MM.1S (cell line): ENCODE measurements at regions not wholly inside any gene's neighbourhood (a gene's known extent, or its start where the extent isn't known, plus 50 kb on each side); places are given as distances from the start of the nearest gene placed in this dataset.

Experiments
- DNase-seq: peaks from one replicate; pipeline ENCODE4 v3.0.0-alpha.2; 2015
- H2AFZ ChIP-seq: fragments of 300-600 bp; sonication (generic); 2 replicates; pipeline ENCODE4 v1.6.0; 2016; ENCODE audit warnings: antibody characterized with exemption, low read length
- H3F3A ChIP-seq: fragments of 300-600 bp; sonication (generic); 2 replicates; pipeline ENCODE4 v1.6.1; 2016; ENCODE audit warnings: mild to moderate bottlenecking, antibody characterized with exemption, low read length, moderate library complexity, mixed read lengths; ENCODE audit not compliant: insufficient read depth
- H3K27ac ChIP-seq: fragments of 300-600 bp; sonication (generic); 2 replicates; pipeline ENCODE4 v1.5.1; 2016; ENCODE audit warnings: mild to moderate bottlenecking, low read length
- H3K27me3 ChIP-seq: fragments of 300-600 bp; sonication (generic); replicated peaks from 2 replicates; pipeline ENCODE4 v1.6.0; 2016; ENCODE audit warnings: low read length; ENCODE audit not compliant: insufficient read depth
- H3K36me3 ChIP-seq: fragments of 300-600 bp; sonication (generic); replicated peaks from 2 replicates; pipeline ENCODE4 v1.6.1; 2016; ENCODE audit warnings: mild to moderate bottlenecking, low read length, mixed read lengths; ENCODE audit not compliant: insufficient read depth
- H3K4me1 ChIP-seq: fragments of 300-600 bp; sonication (generic); 2 replicates; pipeline ENCODE4 v1.6.1; 2016; ENCODE audit warnings: low read length, mixed read lengths
- H3K4me2 ChIP-seq: fragments of 300-600 bp; sonication (generic); 2 replicates; pipeline ENCODE4 v1.6.0; 2016; ENCODE audit warnings: low read depth, low read length
- H3K4me3 ChIP-seq: fragments of 300-600 bp; sonication (generic); 2 replicates; pipeline ENCODE4 v1.5.1; 2016; ENCODE audit warnings: low read length, mixed read lengths
- H3K79me2 ChIP-seq: fragments of 300-600 bp; sonication (generic); 2 replicates; pipeline ENCODE4 v1.6.1; 2016; ENCODE audit warnings: mixed run types, low read length, mixed read lengths
- H3K9ac ChIP-seq: fragments of 300-600 bp; sonication (generic); 2 replicates; pipeline ENCODE4 v1.6.1; 2016; ENCODE audit warnings: low read length, mixed read lengths
- H3K9me2 ChIP-seq: fragments of 300-600 bp; sonication (generic); replicated peaks from 2 replicates; pipeline ENCODE4 v1.6.1; 2016; ENCODE audit warnings: mild to moderate bottlenecking, low read length, mixed read lengths; ENCODE audit not compliant: insufficient read depth
- H3K9me3 ChIP-seq: fragments of 300-600 bp; sonication (generic); replicated peaks from 2 replicates; pipeline ENCODE4 v1.6.1; 2016; ENCODE audit warnings: mild to moderate bottlenecking, low read length, mixed read lengths; ENCODE audit not compliant: insufficient read depth
- H4K20me1 ChIP-seq: fragments of 300-600 bp; sonication (generic); 2 replicates; pipeline ENCODE4 v1.6.1; 2016; ENCODE audit warnings: mild to moderate bottlenecking, low read length, moderate library complexity, mixed read lengths; ENCODE audit not compliant: insufficient read depth
- EZH2 ChIP-seq: fragments of 300-600 bp; sonication (generic); optimal IDR thresholded peaks from 2 replicates; pipeline ENCODE3; 2017; ENCODE audit warnings: low read depth, mild to moderate bottlenecking, antibody characterized with exemption, low read length, mixed read lengths
- EZH2phosphoT487 ChIP-seq: fragments of 300-600 bp; sonication (generic); IDR thresholded peaks from 2 replicates; pipeline ENCODE4 v1.6.1; 2018; ENCODE audit warnings: antibody characterized with exemption, low read length
- TF ChIP-seq, protein P1 (sequence below): fragments of 300-600 bp; sonication (generic); IDR thresholded peaks from 2 replicates; pipeline ENCODE4 v1.5.1; 2016; ENCODE audit warnings: antibody characterized with exemption, low read length, mixed read lengths

DNA sequence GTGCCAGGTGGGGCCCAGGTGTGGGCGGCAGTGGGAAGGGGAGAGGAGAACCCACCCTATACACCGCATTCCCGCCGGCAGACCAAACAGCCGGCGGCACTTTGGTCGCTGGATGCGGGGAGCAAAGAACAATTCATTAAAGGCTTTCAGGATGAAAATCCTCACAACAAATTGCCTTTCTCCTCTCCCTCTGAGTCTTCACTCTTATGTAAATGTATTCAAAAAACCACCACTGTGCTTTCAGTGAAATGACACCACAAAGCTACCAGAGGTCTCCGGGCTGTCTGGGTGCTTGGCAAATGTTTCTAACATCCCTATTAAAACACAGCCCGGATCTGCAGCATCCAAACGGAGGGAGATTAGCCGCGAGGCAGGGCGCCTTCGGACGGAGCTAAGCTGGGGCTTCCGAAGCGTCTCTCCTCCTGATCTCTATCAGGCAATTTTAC is 171.8 kb upstream of the TBL1X start:
- H3K27me3 ChIP-seq, result no peaks in the 10 kb centered on the region
- H3K27ac ChIP-seq, result no peak overlapping the region
- H3K9me2 ChIP-seq, result no peaks in the 10 kb centered on the region
- no peaks in the 10 kb centered on the region for H3K36me3 ChIP-seq
- H3K4me1 ChIP-seq, result no peaks in the 10 kb centered on the region
- H4K20me1 ChIP-seq, result no peaks in the 10 kb centered on the region
- no peak overlapping the region for H3K4me2 ChIP-seq
- no peak overlapping the region for H3K4me3 ChIP-seq
- no peak for TF ChIP-seq EZH2
- TF ChIP-seq, protein P1, sequence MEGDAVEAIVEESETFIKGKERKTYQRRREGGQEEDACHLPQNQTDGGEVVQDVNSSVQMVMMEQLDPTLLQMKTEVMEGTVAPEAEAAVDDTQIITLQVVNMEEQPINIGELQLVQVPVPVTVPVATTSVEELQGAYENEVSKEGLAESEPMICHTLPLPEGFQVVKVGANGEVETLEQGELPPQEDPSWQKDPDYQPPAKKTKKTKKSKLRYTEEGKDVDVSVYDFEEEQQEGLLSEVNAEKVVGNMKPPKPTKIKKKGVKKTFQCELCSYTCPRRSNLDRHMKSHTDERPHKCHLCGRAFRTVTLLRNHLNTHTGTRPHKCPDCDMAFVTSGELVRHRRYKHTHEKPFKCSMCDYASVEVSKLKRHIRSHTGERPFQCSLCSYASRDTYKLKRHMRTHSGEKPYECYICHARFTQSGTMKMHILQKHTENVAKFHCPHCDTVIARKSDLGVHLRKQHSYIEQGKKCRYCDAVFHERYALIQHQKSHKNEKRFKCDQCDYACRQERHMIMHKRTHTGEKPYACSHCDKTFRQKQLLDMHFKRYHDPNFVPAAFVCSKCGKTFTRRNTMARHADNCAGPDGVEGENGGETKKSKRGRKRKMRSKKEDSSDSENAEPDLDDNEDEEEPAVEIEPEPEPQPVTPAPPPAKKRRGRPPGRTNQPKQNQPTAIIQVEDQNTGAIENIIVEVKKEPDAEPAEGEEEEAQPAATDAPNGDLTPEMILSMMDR, result no peak
- no peak for TF ChIP-seq EZH2phosphoT487
- H3F3A ChIP-seq, result no peaks in the 10 kb centered on the region
- no peak overlapping the region for H2AFZ ChIP-seq
- H3K79me2 ChIP-seq, result no peaks in the 10 kb centered on the region
- H3K9ac ChIP-seq, result no peak overlapping the region
- no peak for DNase-seq
- no peaks in the 10 kb centered on the region for H3K9me3 ChIP-seq

DNA sequence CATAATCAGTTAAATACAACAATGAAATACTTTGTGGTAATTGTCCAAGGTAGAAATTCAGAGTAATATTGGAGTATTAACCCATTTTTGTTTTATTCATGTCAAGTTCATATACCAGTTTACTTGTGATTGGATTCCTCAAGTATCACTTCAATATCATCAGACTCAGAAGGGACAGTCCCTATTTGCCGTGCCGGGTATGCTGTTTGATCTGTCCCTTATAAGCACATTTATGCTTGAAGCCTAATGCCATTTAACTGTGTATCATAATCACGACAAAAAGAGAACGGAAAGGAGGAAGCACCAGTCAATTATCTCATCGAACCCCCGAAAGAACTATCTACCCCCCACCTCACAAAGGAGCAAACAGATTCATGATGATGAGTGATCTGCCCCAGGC is 171.0 kb upstream of the TBL1X start:
- H3K9me3 ChIP-seq, result no peaks in the 10 kb centered on the region
- H3K27ac ChIP-seq, result no peak overlapping the region
- TF ChIP-seq EZH2 (no peak), EZH2phosphoT487 (no peak)
- TF ChIP-seq, protein P1, result no peak
- H4K20me1 ChIP-seq, result no peaks in the 10 kb centered on the region
- H3K4me2 ChIP-seq, result no peak overlapping the region
- H3F3A ChIP-seq, result no peaks in the 10 kb centered on the region
- H3K27me3 ChIP-seq, result no peaks in the 10 kb centered on the region
- H3K9me2 ChIP-seq, result no peaks in the 10 kb centered on the region
- H3K79me2 ChIP-seq, result no peaks in the 10 kb centered on the region
- H3K4me1 ChIP-seq, result no peaks in the 10 kb centered on the region
- H2AFZ ChIP-seq, result no peak overlapping the region
- H3K9ac ChIP-seq, result no peak overlapping the region
- no peak overlapping the region for H3K4me3 ChIP-seq
- H3K36me3 ChIP-seq, result no peaks in the 10 kb centered on the region
- no peak for DNase-seq

- H3K9me3 ChIP-seq, result no peaks in the 10 kb centered on the region
- H3K36me3 ChIP-seq, result no peaks in the 10 kb centered on the region
- no peaks in the 10 kb centered on the region for H4K20me1 ChIP-seq
- H3K4me2 ChIP-seq, result no peak overlapping the region
- no peaks in the 10 kb centered on the region for H3K4me1 ChIP-seq
- no peaks in the 10 kb centered on the region for H3K27me3 ChIP-seq
- no peaks in the 10 kb centered on the region for H3K9me2 ChIP-seq
- no peak overlapping the region for H3K27ac ChIP-seq
- H2AFZ ChIP-seq, result no peak overlapping the region
- no peak overlapping the region for H3K9ac ChIP-seq
- no peak overlapping the region for H3K4me3 ChIP-seq
- no peaks in the 10 kb centered on the region for H3K79me2 ChIP-seq
- no peak for DNase-seq
- TF ChIP-seq, protein P1, result no peak
- TF ChIP-seq EZH2phosphoT487, result no peak
- no peak for TF ChIP-seq EZH2
- H3F3A ChIP-seq, result no peaks in the 10 kb centered on the region
Observed at GRCh38 chrX:9295551-9295950, 169.3 kb upstream of the TBL1X start.
